ENCODE measurements at regions not wholly inside any gene's neighbourhood (a gene's known extent, or its start where the extent isn't known, plus 50 kb on each side); places are given as distances from the start of the nearest gene placed in this dataset.

DNA sequence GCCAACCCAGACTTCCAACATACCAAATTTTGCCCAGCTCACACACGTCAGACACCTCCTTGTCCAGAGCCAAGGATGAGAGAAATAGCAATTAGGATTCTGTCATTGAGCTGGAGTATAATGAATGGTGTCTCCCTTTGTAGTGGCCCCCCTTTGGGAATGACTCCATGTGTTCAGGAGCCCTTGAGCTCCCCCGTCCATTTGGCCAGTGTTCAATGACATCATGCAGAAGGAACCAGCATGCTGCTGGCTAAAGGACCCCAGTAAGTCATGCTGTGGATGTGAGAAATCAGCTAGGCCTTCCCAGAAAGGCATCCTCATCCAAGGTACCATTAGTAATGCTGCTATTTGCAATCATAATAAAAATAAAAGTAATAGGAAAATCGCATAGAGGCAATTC, 158.8 kb upstream of the SRRM4 start:
- no peak overlapping the region for H3K4me3 ChIP-seq (ENCODE audit: low read depth, low read length)
- in situ Hi-C loops (cut with HindIII; ENCODE audit: low sequenced_read_pairs) = no loop called here
- no peak for DNase-seq (ENCODE audit: low read depth, low spot score)

DNA sequence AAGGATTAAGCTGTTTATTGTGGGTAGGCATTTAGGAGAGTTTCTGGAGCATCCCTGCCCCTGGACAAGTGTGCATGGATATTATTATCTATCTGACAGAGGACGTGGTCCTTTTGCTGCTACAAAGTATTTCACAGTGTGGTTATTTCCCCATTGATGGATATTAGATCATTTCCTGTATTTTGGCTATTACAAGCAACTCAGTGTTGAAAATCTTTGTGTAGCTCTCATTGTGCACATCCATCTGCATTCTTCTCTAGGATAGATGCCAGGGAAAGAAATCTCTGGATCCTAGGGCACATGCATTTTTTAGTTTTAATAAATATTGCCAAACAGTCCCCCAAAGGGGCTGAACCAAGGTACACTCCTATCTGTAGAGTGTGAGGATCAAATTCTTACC, 154.3 kb upstream of the SRRM4 start:
- in situ Hi-C loops (cut with HindIII; ENCODE audit: low sequenced_read_pairs) = no loop called here
- no peak for DNase-seq (ENCODE audit: low read depth, low spot score)
- no peak for TF ChIP-seq CTCF (IDR thresholded peaks at IDR 0.05; ENCODE audit: low read depth, low read length)
- H3K4me3 ChIP-seq (ENCODE audit: low read depth, low read length) = no peak overlapping the region

More for the DNA sequence above, 158.8 kb upstream of the SRRM4 start:
- no peak for TF ChIP-seq CTCF (IDR thresholded peaks at IDR 0.05; ENCODE audit: low read depth, low read length)

- in situ Hi-C loops (cut with HindIII; ENCODE audit: low sequenced_read_pairs) = no loop called here
- no peak for TF ChIP-seq CTCF (IDR thresholded peaks at IDR 0.05; ENCODE audit: low read depth, low read length)
- no peak overlapping the region for H3K4me3 ChIP-seq (ENCODE audit: low read depth, low read length)
- DNase-seq (ENCODE audit: low read depth, low spot score) = no peak
Observed at GRCh38 chr12:118827606-118828005, 153.7 kb upstream of the SRRM4 start.

DNA sequence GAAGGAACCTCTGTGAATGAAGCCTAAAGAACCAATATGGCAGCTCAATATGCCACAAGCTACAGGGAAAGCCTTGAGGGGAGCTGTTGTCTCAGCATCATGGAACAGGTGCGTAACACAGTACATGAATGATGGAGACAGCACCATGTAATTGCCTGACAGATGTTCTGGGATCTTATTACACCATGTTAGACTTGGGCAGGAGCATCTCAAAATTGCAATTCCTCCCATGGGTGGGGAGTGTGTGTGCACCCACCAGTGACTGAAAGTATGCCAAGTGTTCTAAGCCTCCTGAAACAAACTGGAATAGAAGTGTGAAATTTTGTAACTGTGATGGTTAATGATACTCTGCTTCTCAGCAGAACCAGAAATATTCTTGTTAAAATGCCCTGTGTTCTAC, 151.0 kb upstream of the SRRM4 start:
- H3K4me3 ChIP-seq (ENCODE audit: low read depth, low read length) = no peak overlapping the region
- in situ Hi-C loops (cut with HindIII; ENCODE audit: low sequenced_read_pairs) = no loop called here
- DNase-seq (ENCODE audit: low read depth, low spot score) = no peak
- no peak for TF ChIP-seq CTCF (IDR thresholded peaks at IDR 0.05; ENCODE audit: low read depth, low read length)

GRCh38 chr12:118835926-118836325, 145.4 kb upstream of the SRRM4 start:
- in situ Hi-C loops (cut with HindIII; ENCODE audit: low sequenced_read_pairs) = no loop called here
- DNase-seq (ENCODE audit: low read depth, low spot score) = no peak

GRCh38 chr12:118840399-118840798, 140.9 kb upstream of the SRRM4 start:
- no peak overlapping the region for H3K4me3 ChIP-seq (ENCODE audit: low read depth, low read length)
- in situ Hi-C loops (cut with HindIII; ENCODE audit: low sequenced_read_pairs) = no loop called here
- no peak for TF ChIP-seq CTCF (IDR thresholded peaks at IDR 0.05; ENCODE audit: low read depth, low read length)
- DNase-seq (ENCODE audit: low read depth, low spot score) = no peak

More at GRCh38 chr12:118835926-118836325, 145.4 kb upstream of the SRRM4 start:
- no peak for TF ChIP-seq CTCF (IDR thresholded peaks at IDR 0.05; ENCODE audit: low read depth, low read length)
- H3K4me3 ChIP-seq (ENCODE audit: low read depth, low read length) = no peak overlapping the region

DNA sequence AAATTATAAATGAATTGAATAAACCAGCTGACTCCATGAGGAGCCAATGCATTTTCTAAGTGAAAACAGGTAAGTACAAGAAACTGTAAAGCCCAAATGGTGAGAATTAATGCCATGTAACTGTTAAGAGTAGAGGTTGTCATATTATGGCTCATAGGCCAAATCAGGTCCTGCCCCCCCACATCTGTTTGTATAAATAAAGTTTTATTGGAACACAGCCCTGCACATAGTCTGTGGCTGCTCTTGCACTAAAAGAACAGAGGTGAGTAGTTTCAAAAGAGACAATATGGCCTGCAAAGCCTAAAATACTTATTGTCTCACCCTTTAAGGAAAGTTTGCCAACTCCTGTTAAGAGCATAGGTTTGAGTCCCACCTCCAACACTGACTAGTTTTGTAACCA, 140.5 kb upstream of the SRRM4 start:
- DNase-seq (ENCODE audit: low read depth, low spot score) = no peak
- TF ChIP-seq CTCF (IDR thresholded peaks at IDR 0.05; ENCODE audit: low read depth, low read length) = no peak
- H3K4me3 ChIP-seq (ENCODE audit: low read depth, low read length) = no peak overlapping the region
- in situ Hi-C loops (cut with HindIII; ENCODE audit: low sequenced_read_pairs) = no loop called here

All from astrocyte of the spinal cord (primary cell).